ENCODE measurements at regions not wholly inside any gene's neighbourhood (a gene's known extent, or its start where the extent isn't known, plus 50 kb on each side); places are given as distances from the start of the nearest gene placed in this dataset.

DNA sequence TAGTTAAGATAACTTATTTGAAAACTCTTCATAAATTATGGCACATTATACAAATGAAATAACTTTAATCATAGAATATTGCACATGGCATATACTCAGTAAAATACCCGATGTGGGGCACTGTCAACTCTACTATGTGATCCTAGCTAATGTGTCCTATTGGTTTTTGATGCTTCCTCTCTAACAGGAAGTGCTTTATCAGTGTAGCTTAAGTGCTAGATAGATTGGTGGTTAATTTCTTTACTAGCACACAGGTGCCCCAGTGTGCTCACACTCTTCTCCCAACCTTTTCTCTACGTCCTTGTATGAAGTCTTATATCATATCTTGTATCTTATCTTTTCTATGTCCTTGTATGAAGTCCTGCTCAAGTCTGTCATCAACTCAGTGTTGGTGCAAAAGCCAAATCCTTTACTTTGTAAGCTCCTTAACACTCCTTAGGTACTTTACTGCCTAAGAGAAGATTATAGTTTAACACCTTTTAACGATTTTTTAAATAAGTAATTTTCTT is 358.9 kb downstream of the CENPW start:
- H3K9me3 ChIP-seq (replicated peaks; ENCODE audit: control insufficient read depth, low read depth, low read length) = no peaks in the 10 kb centered on the region
- no CpG with 5 or more reads among the region's 3 CpGs for WGBS (ENCODE audit: insufficient coverage)
- H3K36me3 ChIP-seq (ENCODE audit: control insufficient read depth, insufficient read depth, low read length) = no peaks in the 10 kb centered on the region
- H3K27ac ChIP-seq (ENCODE audit: low read length) = no peak overlapping the region
- no peak overlapping the region for H3K4me3 ChIP-seq (ENCODE audit: low read length)
- peaks cover 4% of the 10 kb centered on the region for H3K4me1 ChIP-seq (ENCODE audit: control insufficient read depth, insufficient read depth, low read length)
- no peaks in the 10 kb centered on the region for H3K27me3 ChIP-seq (ENCODE audit: control insufficient read depth, insufficient read depth, low read length)
- no peak for DNase-seq

DNA sequence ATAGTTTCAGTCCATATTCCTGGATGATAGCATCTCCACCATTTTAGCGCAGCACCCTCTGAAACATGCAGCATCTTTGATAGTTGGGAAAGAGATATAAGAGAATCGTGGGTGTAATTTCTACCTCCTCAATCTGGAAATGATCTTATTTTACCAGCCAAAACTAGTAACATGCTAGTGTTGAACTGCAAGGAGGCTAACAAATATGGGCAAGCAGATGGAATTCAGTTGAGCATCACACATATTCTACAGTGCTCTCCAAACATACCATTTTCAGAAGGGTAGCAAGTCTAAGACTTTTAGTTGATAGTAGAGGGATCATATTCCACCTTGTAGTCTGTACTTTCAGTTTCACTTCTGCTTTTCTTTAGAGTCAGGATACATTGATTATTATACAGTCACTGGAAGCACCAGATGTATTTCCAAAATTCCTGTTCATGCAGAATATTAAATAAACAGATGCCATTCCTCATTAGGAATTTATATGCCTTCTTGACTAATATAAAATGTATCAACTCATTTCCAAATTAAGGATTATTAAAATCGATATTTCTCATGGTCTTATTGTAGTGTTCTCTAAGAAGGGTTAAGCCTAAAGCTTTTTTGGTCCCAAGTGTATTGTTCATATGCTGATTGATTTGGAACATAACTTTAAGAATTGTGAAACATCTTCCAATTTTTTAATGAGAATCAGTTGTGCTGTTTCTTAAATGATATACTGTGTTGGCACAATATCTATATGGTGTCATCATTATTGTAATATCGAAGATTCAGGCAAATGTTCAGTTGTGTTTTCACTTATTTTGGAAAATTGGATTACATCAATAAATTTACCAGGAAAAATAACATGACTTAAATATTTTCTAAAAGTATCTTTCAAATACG is 362.0 kb downstream of the CENPW start:
- peak; percentile 86 for DNase-seq
- H3K27ac ChIP-seq (ENCODE audit: low read length) = no peak overlapping the region
- H3K27me3 ChIP-seq (ENCODE audit: control insufficient read depth, insufficient read depth, low read length) = no peaks in the 10 kb centered on the region
- no peaks in the 10 kb centered on the region for H3K9me3 ChIP-seq (replicated peaks; ENCODE audit: control insufficient read depth, low read depth, low read length)
- no peak overlapping the region for H3K4me3 ChIP-seq (ENCODE audit: low read length)
- H3K36me3 ChIP-seq (ENCODE audit: control insufficient read depth, insufficient read depth, low read length) = no peaks in the 10 kb centered on the region
- WGBS (ENCODE audit: insufficient coverage) = no CpG with 5 or more reads among the region's 5 CpGs
- H3K4me1 ChIP-seq (ENCODE audit: control insufficient read depth, insufficient read depth, low read length) = peaks cover 3% of the 10 kb centered on the region

- DNase-seq = peak; percentile 38
- Histone ChIP-seq H3K27ac (ENCODE audit: low read length) (peak overlapping the region; percentile 45), H3K4me3 (ENCODE audit: low read length) (no peak overlapping the region), H3K36me3 (ENCODE audit: control insufficient read depth, insufficient read depth, low read length) (no peaks in the 10 kb centered on the region), H3K27me3 (ENCODE audit: control insufficient read depth, insufficient read depth, low read length) (no peaks in the 10 kb centered on the region), H3K9me3 (replicated peaks; ENCODE audit: control insufficient read depth, low read depth, low read length) (no peaks in the 10 kb centered on the region), H3K4me1 (ENCODE audit: control insufficient read depth, insufficient read depth, low read length) (peaks cover 2% of the 10 kb centered on the region)
- WGBS (ENCODE audit: insufficient coverage) = no CpG with 5 or more reads among the region's 2 CpGs
Observed at GRCh38 chr6:126716032-126716431, 376.1 kb downstream of the CENPW start.

- WGBS (ENCODE audit: insufficient coverage) = 57% methylated on average over 1 of the region's 3 CpGs
- Histone ChIP-seq H3K27ac (ENCODE audit: low read length) (peak overlapping the region; percentile 45), H3K4me1 (ENCODE audit: control insufficient read depth, insufficient read depth, low read length) (peaks cover 2% of the 10 kb centered on the region), H3K36me3 (ENCODE audit: control insufficient read depth, insufficient read depth, low read length) (no peaks in the 10 kb centered on the region), H3K4me3 (ENCODE audit: low read length) (no peak overlapping the region), H3K9me3 (replicated peaks; ENCODE audit: control insufficient read depth, low read depth, low read length) (no peaks in the 10 kb centered on the region), H3K27me3 (ENCODE audit: control insufficient read depth, insufficient read depth, low read length) (no peaks in the 10 kb centered on the region)
- DNase-seq = peak; percentile 23
Observed at GRCh38 chr6:126716826-126717509, 377.1 kb downstream of the CENPW start.

- Histone ChIP-seq H3K9me3 (replicated peaks; ENCODE audit: control insufficient read depth, low read depth, low read length) (no peaks in the 10 kb centered on the region), H3K4me3 (ENCODE audit: low read length) (no peak overlapping the region), H3K27me3 (ENCODE audit: control insufficient read depth, insufficient read depth, low read length) (no peaks in the 10 kb centered on the region), H3K27ac (ENCODE audit: low read length) (no peak overlapping the region), H3K4me1 (ENCODE audit: control insufficient read depth, insufficient read depth, low read length) (peaks cover 2% of the 10 kb centered on the region), H3K36me3 (ENCODE audit: control insufficient read depth, insufficient read depth, low read length) (no peaks in the 10 kb centered on the region)
- no peak for DNase-seq
- WGBS (ENCODE audit: insufficient coverage) = no CpG with 5 or more reads among the region's 4 CpGs
Observed at GRCh38 chr6:126718600-126719327, 378.8 kb downstream of the CENPW start.

GRCh38 chr6:126720304-126720703 is 380.4 kb downstream of the CENPW start:
- H3K36me3 ChIP-seq (ENCODE audit: control insufficient read depth, insufficient read depth, low read length) = no peaks in the 10 kb centered on the region
- no peak overlapping the region for H3K27ac ChIP-seq (ENCODE audit: low read length)
- peak; percentile 9 for DNase-seq
- H3K9me3 ChIP-seq (replicated peaks; ENCODE audit: control insufficient read depth, low read depth, low read length) = no peaks in the 10 kb centered on the region
- peaks cover 2% of the 10 kb centered on the region for H3K4me1 ChIP-seq (ENCODE audit: control insufficient read depth, insufficient read depth, low read length)
- H3K4me3 ChIP-seq (ENCODE audit: low read length) = no peak overlapping the region
- no peaks in the 10 kb centered on the region for H3K27me3 ChIP-seq (ENCODE audit: control insufficient read depth, insufficient read depth, low read length)

DNA sequence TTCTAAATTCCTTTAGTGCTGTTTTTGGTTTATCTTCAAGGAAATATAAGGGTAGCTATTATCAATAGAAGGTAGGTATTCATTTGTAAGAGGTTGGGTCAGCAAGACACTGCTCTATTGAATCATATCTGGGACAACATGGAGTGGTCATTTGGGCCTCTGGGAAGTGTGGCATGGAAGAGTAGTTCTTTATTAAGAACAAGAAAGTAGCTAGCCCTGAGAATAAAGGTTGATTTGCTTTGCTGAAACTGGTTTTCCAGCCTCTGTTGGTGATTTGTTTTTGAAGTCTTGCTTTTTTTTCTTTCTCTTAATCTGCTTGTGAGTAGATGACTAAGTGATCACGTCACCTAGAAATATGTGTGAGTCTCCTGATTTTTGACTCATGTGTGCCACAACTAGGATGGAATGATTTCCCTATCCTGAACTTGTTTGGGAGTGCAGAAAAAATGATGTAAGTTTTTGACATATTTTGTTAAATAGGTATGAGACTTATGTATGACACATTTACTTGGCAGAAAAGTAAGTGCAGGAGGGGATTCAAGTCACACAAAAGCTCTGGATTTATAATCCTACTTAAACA is 381.8 kb downstream of the CENPW start:
- peak; percentile 43 for DNase-seq
- Histone ChIP-seq H3K27me3 (ENCODE audit: control insufficient read depth, insufficient read depth, low read length) (no peaks in the 10 kb centered on the region), H3K27ac (ENCODE audit: low read length) (no peak overlapping the region), H3K36me3 (ENCODE audit: control insufficient read depth, insufficient read depth, low read length) (no peaks in the 10 kb centered on the region), H3K4me1 (ENCODE audit: control insufficient read depth, insufficient read depth, low read length) (no peaks in the 10 kb centered on the region), H3K9me3 (replicated peaks; ENCODE audit: control insufficient read depth, low read depth, low read length) (peaks cover 2% of the 10 kb centered on the region), H3K4me3 (ENCODE audit: low read length) (no peak overlapping the region)
- WGBS (ENCODE audit: insufficient coverage) = no CpG with 5 or more reads among the region's 1 CpG

GRCh38 chr6:126722411-126722810 is 382.5 kb downstream of the CENPW start:
- peaks cover 3% of the 10 kb centered on the region for H3K9me3 ChIP-seq (replicated peaks; ENCODE audit: control insufficient read depth, low read depth, low read length)
- H3K4me1 ChIP-seq (ENCODE audit: control insufficient read depth, insufficient read depth, low read length) = no peaks in the 10 kb centered on the region
- no peaks in the 10 kb centered on the region for H3K27me3 ChIP-seq (ENCODE audit: control insufficient read depth, insufficient read depth, low read length)
- no peaks in the 10 kb centered on the region for H3K36me3 ChIP-seq (ENCODE audit: control insufficient read depth, insufficient read depth, low read length)
- H3K27ac ChIP-seq (ENCODE audit: low read length) = no peak overlapping the region
- H3K4me3 ChIP-seq (ENCODE audit: low read length) = no peak overlapping the region
- WGBS (ENCODE audit: insufficient coverage) = 80% methylated on average over 1 of the region's 2 CpGs
- no peak for DNase-seq

DNA sequence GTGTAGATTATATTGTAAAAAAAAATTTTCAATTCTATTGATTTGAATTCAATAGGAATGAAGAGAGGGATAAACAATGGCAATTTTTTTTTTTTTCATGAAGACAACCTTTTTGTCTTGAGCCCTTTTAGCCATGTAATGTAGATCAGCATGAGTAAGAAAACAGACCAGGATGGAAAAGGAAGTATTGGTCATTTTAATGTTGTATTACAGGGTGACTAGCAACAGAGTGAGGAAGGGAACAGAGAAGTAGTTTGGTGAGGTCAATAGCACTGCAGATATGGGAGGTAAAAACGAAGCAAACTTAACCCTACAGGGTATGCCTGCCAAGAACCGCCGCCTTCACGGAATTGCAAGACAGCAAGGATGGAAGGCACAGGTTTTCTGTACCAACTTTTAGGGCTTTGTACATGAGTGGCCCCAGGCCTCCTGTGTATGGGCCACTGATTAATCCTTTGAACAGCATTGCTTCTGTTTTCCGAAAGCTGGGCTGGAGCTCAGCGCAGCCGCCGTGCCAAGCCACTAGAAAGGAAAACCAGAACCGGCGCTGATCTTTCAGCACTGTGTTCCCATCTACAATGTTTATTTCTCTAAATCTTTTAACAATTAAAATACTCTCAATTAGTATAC is 383.7 kb downstream of the CENPW start:
- no peaks in the 10 kb centered on the region for H3K27me3 ChIP-seq (ENCODE audit: control insufficient read depth, insufficient read depth, low read length)
- H3K4me1 ChIP-seq (ENCODE audit: control insufficient read depth, insufficient read depth, low read length) = no peaks in the 10 kb centered on the region
- H3K4me3 ChIP-seq (ENCODE audit: low read length) = no peak overlapping the region
- H3K36me3 ChIP-seq (ENCODE audit: control insufficient read depth, insufficient read depth, low read length) = no peaks in the 10 kb centered on the region
- 91% methylated on average over 8 of the region's 10 CpGs for WGBS (ENCODE audit: insufficient coverage)
- H3K27ac ChIP-seq (ENCODE audit: low read length) = no peak overlapping the region
- no peak for DNase-seq
- H3K9me3 ChIP-seq (replicated peaks; ENCODE audit: control insufficient read depth, low read depth, low read length) = peaks cover 3% of the 10 kb centered on the region

Data from muscle of leg (tissue), 3 donors.